ENCODE measurements at regions not wholly inside any gene's neighbourhood (a gene's known extent, or its start where the extent isn't known, plus 50 kb on each side); places are given as distances from the start of the nearest gene placed in this dataset.
A peak's percentile ranks its signal among the peaks of the same experiment; 100 is the strongest.

- Histone ChIP-seq H3K27ac (no peak overlapping the region), H3K4me1 (no peaks in the 10 kb centered on the region), H3K36me3 (no peaks in the 10 kb centered on the region), H3K27me3 (no peaks in the 10 kb centered on the region), H3K9me3 (no peaks in the 10 kb centered on the region), H3K4me3 (no peak overlapping the region)
- DNase-seq (ENCODE audit: extremely low spot score in 2 of 2), result peak in 1 of 2 donors; percentile 22
- intact Hi-C loops (cut with DNase I), result no loop called here
- no peak for TF ChIP-seq CTCF (IDR thresholded peaks at IDR 0.05)
- no peak for TF ChIP-seq POLR2A (IDR thresholded peaks at IDR 0.05)
- peak in 1 of 2 donors; percentile 91 for TF ChIP-seq POLR2AphosphoS5 (IDR thresholded peaks at IDR 0.05; ENCODE audit: insufficient read depth in 1 of 2, low read depth in 1 of 2)
These were observed 561.6 kb upstream of the PSMD7 start for GRCh38 chr16:73735018-73735417.

- no peak for DNase-seq (ENCODE audit: extremely low spot score in 2 of 2)
- Histone ChIP-seq H3K36me3 (no peaks in the 10 kb centered on the region), H3K27me3 (no peaks in the 10 kb centered on the region), H3K4me3 (no peak overlapping the region), H3K27ac (no peak overlapping the region), H3K4me1 (no peaks in the 10 kb centered on the region), H3K9me3 (no peaks in the 10 kb centered on the region)
- intact Hi-C loops (cut with DNase I), result no loop called here
- no peak for TF ChIP-seq POLR2AphosphoS5 (IDR thresholded peaks at IDR 0.05; ENCODE audit: insufficient read depth in 1 of 2, low read depth in 1 of 2)
- no peak for TF ChIP-seq CTCF (IDR thresholded peaks at IDR 0.05)
- TF ChIP-seq POLR2A (IDR thresholded peaks at IDR 0.05), result no peak
These were observed 563.9 kb upstream of the PSMD7 start for GRCh38 chr16:73732681-73733080.

GRCh38 chr16:73732143-73732542, 564.5 kb upstream of the PSMD7 start:
- Histone ChIP-seq H3K27me3 (no peaks in the 10 kb centered on the region), H3K4me3 (no peak overlapping the region), H3K9me3 (no peaks in the 10 kb centered on the region), H3K27ac (no peak overlapping the region), H3K36me3 (no peaks in the 10 kb centered on the region), H3K4me1 (no peaks in the 10 kb centered on the region)
- TF ChIP-seq CTCF (IDR thresholded peaks at IDR 0.05) (no peak), POLR2A (IDR thresholded peaks at IDR 0.05) (no peak), POLR2AphosphoS5 (IDR thresholded peaks at IDR 0.05; ENCODE audit: insufficient read depth in 1 of 2, low read depth in 1 of 2) (no peak)
- no peak for DNase-seq (ENCODE audit: extremely low spot score in 2 of 2)
- intact Hi-C loops (cut with DNase I), result no loop called here

GRCh38 chr16:73730481-73731090, 566.0 kb upstream of the PSMD7 start:
- intact Hi-C loops (cut with DNase I), result no loop called here
- no peak for TF ChIP-seq POLR2AphosphoS5 (IDR thresholded peaks at IDR 0.05; ENCODE audit: insufficient read depth in 1 of 2, low read depth in 1 of 2)
- TF ChIP-seq CTCF (IDR thresholded peaks at IDR 0.05), result no peak
- no peak for TF ChIP-seq POLR2A (IDR thresholded peaks at IDR 0.05)
- Histone ChIP-seq H3K4me3 (no peak overlapping the region), H3K27me3 (no peaks in the 10 kb centered on the region), H3K9me3 (no peaks in the 10 kb centered on the region), H3K36me3 (no peaks in the 10 kb centered on the region), H3K4me1 (no peaks in the 10 kb centered on the region), H3K27ac (no peak overlapping the region)
- no peak for DNase-seq (ENCODE audit: extremely low spot score in 2 of 2)

- Histone ChIP-seq H3K27ac (no peak overlapping the region), H3K36me3 (no peaks in the 10 kb centered on the region), H3K9me3 (no peaks in the 10 kb centered on the region), H3K4me3 (no peak overlapping the region), H3K27me3 (no peaks in the 10 kb centered on the region), H3K4me1 (no peaks in the 10 kb centered on the region)
- TF ChIP-seq POLR2AphosphoS5 (IDR thresholded peaks at IDR 0.05; ENCODE audit: insufficient read depth in 1 of 2, low read depth in 1 of 2), result no peak
- no peak for TF ChIP-seq POLR2A (IDR thresholded peaks at IDR 0.05)
- TF ChIP-seq CTCF (IDR thresholded peaks at IDR 0.05), result no peak
- peak in 1 of 2 donors; percentile 37 for DNase-seq (ENCODE audit: extremely low spot score in 2 of 2)
- intact Hi-C loops (cut with DNase I), result no loop called here
These were observed 571.5 kb upstream of the PSMD7 start for GRCh38 chr16:73725156-73725555.

All from vagina (tissue), 2 donors.